ENCODE measurements at regions not wholly inside any gene's neighbourhood (a gene's known extent, or its start where the extent isn't known, plus 50 kb on each side); places are given as distances from the start of the nearest gene placed in this dataset.
"Not testable (repeated sequence)": the region's sequence is repeated elsewhere in the genome, so short reads cannot be mapped to it uniquely, and the experiment has no call there.

DNA sequence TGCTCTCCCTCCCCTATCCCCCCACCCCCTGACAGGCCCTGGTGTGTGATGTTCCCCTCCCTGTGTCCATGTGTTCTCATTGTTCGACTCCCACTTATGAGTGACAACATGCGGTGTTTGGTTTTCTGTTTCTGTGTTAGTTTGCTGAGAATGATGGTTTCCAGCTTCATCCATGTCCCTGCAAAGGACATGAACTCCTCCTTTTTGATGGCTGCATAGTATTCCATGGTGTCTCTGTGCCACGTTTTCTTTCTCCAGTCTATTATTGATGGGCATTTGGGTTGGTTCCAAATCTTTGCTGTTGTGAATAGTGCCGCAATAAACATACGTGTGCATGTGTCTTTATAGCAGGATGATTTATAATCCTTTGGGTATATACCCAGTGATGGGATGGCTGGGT, 121.8 kb upstream of the SHOX start:
- TF ChIP-seq, protein P1, sequence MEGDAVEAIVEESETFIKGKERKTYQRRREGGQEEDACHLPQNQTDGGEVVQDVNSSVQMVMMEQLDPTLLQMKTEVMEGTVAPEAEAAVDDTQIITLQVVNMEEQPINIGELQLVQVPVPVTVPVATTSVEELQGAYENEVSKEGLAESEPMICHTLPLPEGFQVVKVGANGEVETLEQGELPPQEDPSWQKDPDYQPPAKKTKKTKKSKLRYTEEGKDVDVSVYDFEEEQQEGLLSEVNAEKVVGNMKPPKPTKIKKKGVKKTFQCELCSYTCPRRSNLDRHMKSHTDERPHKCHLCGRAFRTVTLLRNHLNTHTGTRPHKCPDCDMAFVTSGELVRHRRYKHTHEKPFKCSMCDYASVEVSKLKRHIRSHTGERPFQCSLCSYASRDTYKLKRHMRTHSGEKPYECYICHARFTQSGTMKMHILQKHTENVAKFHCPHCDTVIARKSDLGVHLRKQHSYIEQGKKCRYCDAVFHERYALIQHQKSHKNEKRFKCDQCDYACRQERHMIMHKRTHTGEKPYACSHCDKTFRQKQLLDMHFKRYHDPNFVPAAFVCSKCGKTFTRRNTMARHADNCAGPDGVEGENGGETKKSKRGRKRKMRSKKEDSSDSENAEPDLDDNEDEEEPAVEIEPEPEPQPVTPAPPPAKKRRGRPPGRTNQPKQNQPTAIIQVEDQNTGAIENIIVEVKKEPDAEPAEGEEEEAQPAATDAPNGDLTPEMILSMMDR (IDR thresholded peaks at IDR 0.05; ENCODE audit: control extremely low read depth in 1 of 3, insufficient read depth in 1 of 3, low read depth in 1 of 3, low read length in 3 of 3) = not testable (repeated sequence)
- not testable (repeated sequence) for TF ChIP-seq BRCA1 (IDR thresholded peaks at IDR 0.05; ENCODE audit: low read depth, low read length); SP2 (IDR thresholded peaks at IDR 0.05; ENCODE audit: low read length); E2F6 (IDR thresholded peaks at IDR 0.05); YY1 (IDR thresholded peaks at IDR 0.05; ENCODE audit: low read depth, low read length); POLR2A (IDR thresholded peaks at IDR 0.05; ENCODE audit: control extremely low read depth in 1 of 2, low read depth in 2 of 2, low read length in 2 of 2); ASH2L (IDR thresholded peaks at IDR 0.05; ENCODE audit: low read length); EZH2 (IDR thresholded peaks at IDR 0.05; ENCODE audit: low read depth, low read length, severe bottlenecking); SUZ12 (IDR thresholded peaks at IDR 0.05; ENCODE audit: low read length); ATF3 (IDR thresholded peaks at IDR 0.05; ENCODE audit: insufficient read depth, low read depth, low read length); EP300 (IDR thresholded peaks at IDR 0.05; ENCODE audit: borderline replicate concordance in 1 of 2, low read depth in 2 of 2, low read length in 2 of 2); SP1 (IDR thresholded peaks at IDR 0.05; ENCODE audit: low read depth, low read length); GABPA (IDR thresholded peaks at IDR 0.05; ENCODE audit: borderline replicate concordance, insufficient read depth, low read length)
